NB4 (cell line): ENCODE measurements at regions not wholly inside any gene's neighbourhood (a gene's known extent, or its start where the extent isn't known, plus 50 kb on each side); places are given as distances from the start of the nearest gene placed in this dataset.

Experiments used
- CTCF ChIP-seq: IDR thresholded peaks from one replicate; pipeline ENCODE4 v1.5.1; 2012; ENCODE audit warnings: low read depth, low read length
- MAX ChIP-seq: IDR thresholded peaks from 2 replicates; pipeline ENCODE4 v1.6.1; 2011; ENCODE audit warnings: low read depth, low read length
- MYC ChIP-seq: IDR thresholded peaks from 2 replicates; pipeline ENCODE4 v1.6.1; 2011; ENCODE audit warnings: low read depth, low read length
- POLR2A ChIP-seq: IDR thresholded peaks from 2 replicates; pipeline ENCODE4 v1.6.1; 2011; ENCODE audit warnings: mild to moderate bottlenecking; ENCODE audit not compliant: insufficient read length; ENCODE audit errors: extremely low read depth

GRCh38 chr4:95957759-95958158 lies 117.9 kb downstream of the PDHA2 start:
- TF ChIP-seq CTCF (no peak), POLR2A (no peak), MAX (no peak), MYC (no peak)
